Fibroblast of lung (primary cell): ENCODE measurements at regions not wholly inside any gene's neighbourhood (a gene's known extent, or its start where the extent isn't known, plus 50 kb on each side); places are given as distances from the start of the nearest gene placed in this dataset.

Experiments used
- CTCF ChIP-seq, 2 donors: IDR thresholded peaks in 1 of 2; conservative IDR thresholded peaks in 1 of 2; 1 replicate in 1 of 2; 2 replicates in 1 of 2; pipeline ENCODE4 v1.5.1; 2011 to 2012; ENCODE audit warnings: low read length in 2 of 2, control low read depth in 1 of 2, inconsistent platforms in 1 of 2, low read depth in 1 of 2, mild to moderate bottlenecking in 1 of 2
- EZH2 ChIP-seq: IDR thresholded peaks from 2 replicates; pipeline ENCODE4 v1.5.1; 2012; ENCODE audit warnings: low read length, control low read depth, mild to moderate bottlenecking; ENCODE audit errors: missing control alignments

GRCh38 chr5:148011398-148012137, 52.2 kb upstream of the SPINK5 start:
- TF ChIP-seq CTCF (conservative IDR thresholded peaks at IDR 0.05 in 1 of 2, IDR thresholded peaks at IDR 0.05 in 1 of 2; ENCODE audit: low read depth in 1 of 2, low read length in 2 of 2) (no peak), EZH2 (no peak)
